ENCODE measurements at regions not wholly inside any gene's neighbourhood (a gene's known extent, or its start where the extent isn't known, plus 50 kb on each side); places are given as distances from the start of the nearest gene placed in this dataset.

- TF ChIP-seq EZH2phosphoT487 (IDR thresholded peaks at IDR 0.05; ENCODE audit: insufficient read depth, low read depth) (no peak), EZH2 (IDR thresholded peaks at IDR 0.05; ENCODE audit: insufficient read depth, poor library complexity, severe bottlenecking) (no peak)
These were observed 157.0 kb upstream of the CPNE8 start for GRCh38 chr12:39062266-39062996.
